ENCODE measurements at regions not wholly inside any gene's neighbourhood (a gene's known extent, or its start where the extent isn't known, plus 50 kb on each side); places are given as distances from the start of the nearest gene placed in this dataset.

GRCh38 chr6:14191761-14192160 lies 74.2 kb downstream of the CD83 start:
- TF ChIP-seq CTCF (IDR thresholded peaks at IDR 0.05), result no peak
- no peak for TF ChIP-seq POLR2A (IDR thresholded peaks at IDR 0.05)

Data from body of pancreas (tissue), 4 donors.